Stimulated activated CD8-positive, alpha-beta memory T cell treated with anti-CD3 and anti-CD28 coated beads, Interleukin-7, amount 100 ng/mL, for 48 hours (primary cell): ENCODE measurements at regions not wholly inside any gene's neighbourhood (a gene's known extent, or its start where the extent isn't known, plus 50 kb on each side); places are given as distances from the start of the nearest gene placed in this dataset.

Experiments
- DNase-seq, 2 donors: peaks; one replicate each; pipeline ENCODE4 v3.0.0-alpha.2; 2020; ENCODE audit warnings: low read depth in 1 of 2; ENCODE audit errors: extremely low read depth in 1 of 2

- DNase-seq = no peak
These were observed 542.0 kb upstream of the MARCKS start for GRCh38 chr6:113315165-113315564.

- DNase-seq = no peak
These were observed 541.3 kb upstream of the MARCKS start for GRCh38 chr6:113315879-113316278.

- no peak for DNase-seq
These were observed 539.7 kb upstream of the MARCKS start for GRCh38 chr6:113317442-113317841.

- DNase-seq = no peak
These were observed 539.1 kb upstream of the MARCKS start for GRCh38 chr6:113317891-113318574.

- DNase-seq = no peak
These were observed 538.6 kb upstream of the MARCKS start for GRCh38 chr6:113318575-113318917.

GRCh38 chr6:113320653-113321052 is 536.5 kb upstream of the MARCKS start:
- no peak for DNase-seq

- no peak for DNase-seq
These were observed 530.4 kb upstream of the MARCKS start for GRCh38 chr6:113326781-113327180.

- no peak for DNase-seq
These were observed 528.2 kb upstream of the MARCKS start for GRCh38 chr6:113328886-113329381.

GRCh38 chr6:113329942-113330635 is 527.1 kb upstream of the MARCKS start:
- no peak for DNase-seq

GRCh38 chr6:113330636-113330946 is 526.6 kb upstream of the MARCKS start:
- no peak for DNase-seq

GRCh38 chr6:113331021-113331420 is 526.1 kb upstream of the MARCKS start:
- no peak for DNase-seq

GRCh38 chr6:113338644-113339043 is 518.5 kb upstream of the MARCKS start:
- DNase-seq = no peak

- DNase-seq = no peak
These were observed 517.9 kb upstream of the MARCKS start for GRCh38 chr6:113339209-113339608.

- no peak for DNase-seq
These were observed 516.8 kb upstream of the MARCKS start for GRCh38 chr6:113340371-113340770.

- DNase-seq = no peak
These were observed 513.2 kb upstream of the MARCKS start for GRCh38 chr6:113343940-113344339.

- no peak for DNase-seq
These were observed 512.2 kb upstream of the MARCKS start for GRCh38 chr6:113344969-113345368.

GRCh38 chr6:113347436-113347835 is 509.7 kb upstream of the MARCKS start:
- DNase-seq = no peak

- DNase-seq = no peak
These were observed 506.7 kb upstream of the MARCKS start for GRCh38 chr6:113350461-113350860.

- DNase-seq = no peak
These were observed 505.8 kb upstream of the MARCKS start for GRCh38 chr6:113351173-113351834.

GRCh38 chr6:113352029-113352801 is 504.9 kb upstream of the MARCKS start:
- no peak for DNase-seq

- DNase-seq = no peak
These were observed 504.3 kb upstream of the MARCKS start for GRCh38 chr6:113352831-113353230.
